HEK293T (cell line): ENCODE measurements at regions not wholly inside any gene's neighbourhood (a gene's known extent, or its start where the extent isn't known, plus 50 kb on each side); places are given as distances from the start of the nearest gene placed in this dataset.

Source experiments
- CTCF ChIA-PET: fragments of 350-600 bp; formaldehyde crosslinking; extraction: SDS; loops from one replicate; lab custom pipeline; 2021; ENCODE audit warnings: antibody characterized with exemption, inconsistent platforms; lab: Yijun Ruan, JAX
- POLR2A ChIA-PET: fragments of 350-600 bp; formaldehyde crosslinking; extraction: SDS; loops from one replicate; lab custom pipeline; 2020; ENCODE audit warnings: antibody characterized with exemption, inconsistent platforms; lab: Yijun Ruan, JAX
- DNase-seq: peaks from one replicate; pipeline ENCODE4 v3.0.0; 2012; ENCODE audit warnings: mixed read lengths; ENCODE audit errors: extremely low spot score
- ARNT ChIP-seq: fragments of 450-650 bp; IDR thresholded peaks from 2 replicates; pipeline ENCODE4 v1.6.1; 2017; ENCODE audit warnings: mild to moderate bottlenecking
- BHLHE40 ChIP-seq: fragments of 450-650 bp; IDR thresholded peaks from 2 replicates; pipeline ENCODE4 v1.6.1; 2016; ENCODE audit warnings: mild to moderate bottlenecking, moderate library complexity, borderline replicate concordance
- CTBP1 ChIP-seq: fragments of 450-650 bp; IDR thresholded peaks from 2 replicates; pipeline ENCODE4 v1.6.1; 2016; ENCODE audit warnings: borderline replicate concordance
- ELF4 ChIP-seq: fragments of 450-650 bp; IDR thresholded peaks from 2 replicates; pipeline ENCODE4 v1.6.1; 2017; ENCODE audit warnings: antibody characterized with exemption
- FOXA1 ChIP-seq: fragments of 450-650 bp; IDR thresholded peaks from 2 replicates; pipeline ENCODE4 v1.6.1; 2016; ENCODE audit warnings: mild to moderate bottlenecking
- FOXK2 ChIP-seq: fragments of 450-650 bp; IDR thresholded peaks from 2 replicates; pipeline ENCODE4 v1.6.1; 2016; ENCODE audit warnings: mild to moderate bottlenecking
- FOXM1 ChIP-seq: fragments of 450-650 bp; IDR thresholded peaks from 2 replicates; pipeline ENCODE4 v1.6.1; 2017; ENCODE audit warnings: mild to moderate bottlenecking, borderline replicate concordance
- HDGF ChIP-seq: fragments of 450-650 bp; IDR thresholded peaks from 2 replicates; pipeline ENCODE4 v1.6.1; 2017; ENCODE audit warnings: antibody characterized with exemption, borderline replicate concordance
- L3MBTL2 ChIP-seq: fragments of 450-650 bp; conservative IDR thresholded peaks from 2 replicates; pipeline ENCODE4 v1.6.1; 2016; ENCODE audit warnings: mild to moderate bottlenecking
- LEF1 ChIP-seq: fragments of 450-650 bp; IDR thresholded peaks from 2 replicates; pipeline ENCODE4 v1.6.1; 2017; ENCODE audit warnings: mild to moderate bottlenecking, borderline replicate concordance
- NFRKB ChIP-seq: fragments of 450-650 bp; IDR thresholded peaks from 2 replicates; pipeline ENCODE4 v1.6.1; 2016; ENCODE audit warnings: mild to moderate bottlenecking, moderate library complexity
- SP1 ChIP-seq: fragments of 450-650 bp; IDR thresholded peaks from 2 replicates; pipeline ENCODE4 v1.6.1; 2017
- SUZ12 ChIP-seq: fragments of 450-650 bp; IDR thresholded peaks from 2 replicates; pipeline ENCODE4 v1.6.1; 2016; ENCODE audit warnings: mild to moderate bottlenecking
- TARDBP ChIP-seq: fragments of 450-650 bp; IDR thresholded peaks from 2 replicates; pipeline ENCODE4 v1.6.1; 2016
- ZNF384 ChIP-seq: fragments of 450-650 bp; IDR thresholded peaks from 2 replicates; pipeline ENCODE4 v1.6.1; 2016
- TF ChIP-seq, protein P1 (sequence below): fragments of 450-650 bp; IDR thresholded peaks from 2 replicates; pipeline ENCODE4 v1.6.1; 2016

DNA sequence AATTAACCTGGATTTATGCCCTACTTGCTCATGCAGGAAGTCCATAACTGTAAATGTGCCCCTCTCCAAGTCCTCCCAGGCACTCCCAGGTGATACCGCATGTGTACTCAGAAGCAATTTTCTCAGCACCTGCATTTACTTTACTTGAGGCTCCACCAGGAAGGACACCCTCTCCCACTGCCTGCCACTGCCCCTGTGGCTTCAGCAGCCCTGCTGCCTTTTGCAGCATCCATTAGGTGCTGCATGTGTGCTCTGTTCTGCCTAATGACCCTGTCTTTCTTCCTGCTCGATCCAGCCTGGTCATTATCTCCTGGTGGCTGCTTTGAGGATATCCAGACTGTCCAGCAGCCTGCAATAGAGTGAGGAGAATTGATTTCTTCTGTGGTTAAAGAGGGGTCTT is 107.6 kb upstream of the SEMA6D start:
- no peak for TF ChIP-seq FOXM1
- no peak for TF ChIP-seq BHLHE40
- TF ChIP-seq TARDBP, result no peak
- no peak for TF ChIP-seq L3MBTL2
- no peak for TF ChIP-seq ZNF384
- TF ChIP-seq FOXA1, result no peak
- ChIA-PET POLR2A (no interaction called here), CTCF (no interaction called here)
- DNase-seq, result no peak

DNA sequence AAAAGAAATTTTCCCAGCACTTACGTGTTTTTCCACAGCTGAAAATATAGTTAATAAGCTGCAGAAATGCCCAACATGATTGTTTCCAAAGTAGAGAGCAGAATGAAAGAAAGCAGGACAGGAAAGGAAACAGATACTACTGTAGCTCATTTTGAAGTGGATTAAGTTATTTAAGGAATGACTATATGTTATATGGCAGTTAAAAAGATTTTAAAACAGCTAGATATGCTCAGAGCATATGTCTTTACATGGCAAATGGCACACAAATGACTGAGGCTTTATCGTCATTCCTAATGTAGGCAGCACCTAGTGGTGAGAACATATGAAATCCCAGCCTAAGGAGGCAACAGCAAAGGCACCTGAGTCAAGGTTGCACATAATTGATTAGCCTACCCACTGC is 106.6 kb upstream of the SEMA6D start:
- TF ChIP-seq L3MBTL2 (no peak), HDGF (no peak), ELF4 (no peak), ZNF384 (no peak), SP1 (no peak), BHLHE40 (no peak), ARNT (no peak), FOXM1 (no peak), LEF1 (no peak), TARDBP (no peak), FOXA1 (no peak), FOXK2 (no peak)
- TF ChIP-seq, protein P1, sequence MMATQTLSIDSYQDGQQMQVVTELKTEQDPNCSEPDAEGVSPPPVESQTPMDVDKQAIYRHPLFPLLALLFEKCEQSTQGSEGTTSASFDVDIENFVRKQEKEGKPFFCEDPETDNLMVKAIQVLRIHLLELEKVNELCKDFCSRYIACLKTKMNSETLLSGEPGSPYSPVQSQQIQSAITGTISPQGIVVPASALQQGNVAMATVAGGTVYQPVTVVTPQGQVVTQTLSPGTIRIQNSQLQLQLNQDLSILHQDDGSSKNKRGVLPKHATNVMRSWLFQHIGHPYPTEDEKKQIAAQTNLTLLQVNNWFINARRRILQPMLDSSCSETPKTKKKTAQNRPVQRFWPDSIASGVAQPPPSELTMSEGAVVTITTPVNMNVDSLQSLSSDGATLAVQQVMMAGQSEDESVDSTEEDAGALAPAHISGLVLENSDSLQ, result no peak
- ChIA-PET POLR2A (no interaction called here), CTCF (no interaction called here)

DNA sequence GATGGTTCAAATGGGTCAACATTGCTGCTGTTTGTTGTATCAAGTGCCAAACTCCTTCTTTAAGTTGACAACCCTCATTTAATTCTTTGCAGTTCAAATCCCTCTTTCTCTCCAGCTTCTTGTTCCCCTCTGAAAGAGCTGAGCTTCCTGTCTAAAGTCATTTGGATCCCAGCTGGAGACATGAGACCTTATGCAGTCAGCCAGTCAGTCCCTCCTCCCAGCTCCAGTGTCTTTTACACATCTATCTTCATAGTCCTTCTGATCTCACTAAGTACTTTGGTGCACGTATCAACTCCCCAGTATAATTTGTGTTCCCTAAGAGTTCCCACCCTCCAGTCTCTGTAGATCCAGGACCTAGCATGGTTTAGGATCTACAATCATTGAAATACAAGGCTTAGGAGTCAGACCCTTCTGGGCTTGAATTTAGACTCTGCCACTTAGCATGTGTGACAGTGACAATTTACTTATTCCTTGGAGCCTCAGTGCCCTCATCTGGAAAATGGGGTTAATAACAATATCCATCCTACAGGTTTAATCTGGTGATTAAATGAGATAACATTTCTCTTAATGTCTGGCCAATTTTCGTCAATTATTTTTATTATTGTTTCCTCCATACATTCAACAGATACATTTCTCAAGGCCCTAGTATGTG is 102.8 kb upstream of the SEMA6D start:
- TF ChIP-seq L3MBTL2, result no peak
- TF ChIP-seq NFRKB, result no peak
- no peak for TF ChIP-seq LEF1
- TF ChIP-seq ZNF384, result no peak
- no peak for TF ChIP-seq FOXA1
- TF ChIP-seq, protein P1, result no peak
- no peak for TF ChIP-seq HDGF
- TF ChIP-seq FOXK2, result no peak
- no peak for TF ChIP-seq CTBP1
- no peak for TF ChIP-seq FOXM1
- TF ChIP-seq SUZ12, result no peak
- no peak for TF ChIP-seq SP1
- TF ChIP-seq ELF4, result no peak
- no peak for TF ChIP-seq BHLHE40
- no peak for TF ChIP-seq TARDBP
- TF ChIP-seq ARNT, result no peak
- DNase-seq, result no peak
- POLR2A ChIA-PET, result no interaction called here
- CTCF ChIA-PET, result no interaction called here

More for the DNA sequence above, 106.6 kb upstream of the SEMA6D start:
- DNase-seq, result no peak

DNA sequence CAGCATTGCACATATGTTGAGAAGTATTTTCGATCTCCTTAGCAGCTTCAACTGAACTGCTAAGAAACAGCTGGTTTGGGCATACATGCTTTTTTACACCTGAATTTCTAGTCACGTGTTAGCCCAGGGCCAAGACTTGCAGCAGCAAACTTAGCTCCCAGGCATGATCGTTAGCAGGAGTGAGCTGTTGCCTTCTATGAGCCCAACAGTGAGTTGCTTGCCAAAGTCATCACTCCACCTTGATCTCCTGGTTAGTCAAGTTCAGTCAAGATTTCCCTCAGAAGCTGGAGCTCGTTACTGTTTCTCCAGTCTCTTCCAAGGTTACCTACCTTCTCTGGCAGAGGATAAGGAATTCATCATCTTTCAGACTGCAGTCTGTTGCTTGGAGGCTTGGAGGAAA is 100.4 kb upstream of the SEMA6D start:
- no peak for TF ChIP-seq TARDBP
- no peak for TF ChIP-seq NFRKB
- TF ChIP-seq, protein P1, result no peak
- no peak for TF ChIP-seq BHLHE40
- no peak for TF ChIP-seq ELF4
- TF ChIP-seq FOXM1, result no peak
- TF ChIP-seq CTBP1, result no peak
- TF ChIP-seq SP1, result no peak
- no peak for TF ChIP-seq SUZ12
- TF ChIP-seq FOXK2, result no peak
- TF ChIP-seq FOXA1, result no peak
- TF ChIP-seq ZNF384, result no peak
- no peak for TF ChIP-seq HDGF
- ChIA-PET POLR2A (no interaction called here), CTCF (no interaction called here)
- no peak for DNase-seq

DNA sequence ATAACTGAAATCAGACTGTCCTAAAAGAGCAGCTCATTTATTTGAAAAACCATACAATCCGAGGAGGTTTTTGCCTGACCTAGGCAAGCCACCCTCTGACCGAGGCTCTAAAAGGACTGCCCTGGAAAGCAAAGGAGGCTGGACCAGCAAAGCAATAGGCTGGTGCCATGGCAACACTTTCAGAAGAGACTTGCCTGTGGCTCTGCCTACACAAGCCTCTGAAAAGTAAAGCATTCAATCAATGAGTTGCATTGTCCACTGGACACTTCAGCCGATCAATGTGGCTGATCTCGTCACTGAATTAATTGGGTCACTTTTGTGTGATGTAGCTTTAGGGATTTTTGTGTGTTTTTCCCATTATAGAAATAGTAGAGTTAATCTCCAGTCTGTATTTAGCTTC is 99.1 kb upstream of the SEMA6D start:
- no peak for TF ChIP-seq CTBP1
- no peak for TF ChIP-seq FOXK2
- no peak for TF ChIP-seq FOXM1
- TF ChIP-seq FOXA1, result no peak
- TF ChIP-seq SUZ12, result no peak
- TF ChIP-seq ARNT, result no peak
- no peak for TF ChIP-seq NFRKB
- no peak for TF ChIP-seq L3MBTL2
- no peak for TF ChIP-seq LEF1
- no peak for TF ChIP-seq TARDBP
- TF ChIP-seq SP1, result no peak
- no peak for TF ChIP-seq BHLHE40
- no peak for TF ChIP-seq ZNF384
- TF ChIP-seq, protein P1, result no peak
- TF ChIP-seq ELF4, result no peak
- TF ChIP-seq HDGF, result no peak
- DNase-seq, result no peak
- CTCF ChIA-PET, result no interaction called here
- POLR2A ChIA-PET, result no interaction called here
